ENCODE measurements at regions not wholly inside any gene's neighbourhood (a gene's known extent, or its start where the extent isn't known, plus 50 kb on each side); places are given as distances from the start of the nearest gene placed in this dataset.
A peak's percentile ranks its signal among the peaks of the same experiment; 100 is the strongest.

- TF ChIP-seq CTCF (IDR thresholded peaks at IDR 0.05), result peak in 1 of 6 experiments; percentile 10
- TF ChIP-seq POLR2A (IDR thresholded peaks at IDR 0.05), result no peak
Measured at GRCh38 chr2:120525056-120526046, 179.4 kb downstream of the INHBB start.
